B cell (primary cell): ENCODE measurements at regions not wholly inside any gene's neighbourhood (a gene's known extent, or its start where the extent isn't known, plus 50 kb on each side); places are given as distances from the start of the nearest gene placed in this dataset.

Experiments used
- CTCF ChIP-seq: fragments of 200-600 bp; IDR thresholded peaks from one replicate; pipeline ENCODE4 v1.8.0; 2022; ENCODE audit warnings: antibody characterized with exemption, mild to moderate bottlenecking
- EZH2 ChIP-seq: IDR thresholded peaks from 2 replicates; pipeline ENCODE4 v1.6.1; 2012; ENCODE audit warnings: borderline replicate concordance, low read depth, mild to moderate bottlenecking, moderate library complexity, low read length; ENCODE audit not compliant: insufficient read depth, poor library complexity, severe bottlenecking

GRCh38 chr10:128506423-128506822 lies 380.2 kb upstream of the MKI67 start:
- no peak for TF ChIP-seq CTCF
- TF ChIP-seq EZH2 = no peak
